GM04503 (cell line): ENCODE measurements at regions not wholly inside any gene's neighbourhood (a gene's known extent, or its start where the extent isn't known, plus 50 kb on each side); places are given as distances from the start of the nearest gene placed in this dataset.

ENCODE experiments used
- DNase-seq: peaks from one replicate; pipeline ENCODE4 v3.0.0-alpha.2; 2012; ENCODE audit warnings: low read depth

DNA sequence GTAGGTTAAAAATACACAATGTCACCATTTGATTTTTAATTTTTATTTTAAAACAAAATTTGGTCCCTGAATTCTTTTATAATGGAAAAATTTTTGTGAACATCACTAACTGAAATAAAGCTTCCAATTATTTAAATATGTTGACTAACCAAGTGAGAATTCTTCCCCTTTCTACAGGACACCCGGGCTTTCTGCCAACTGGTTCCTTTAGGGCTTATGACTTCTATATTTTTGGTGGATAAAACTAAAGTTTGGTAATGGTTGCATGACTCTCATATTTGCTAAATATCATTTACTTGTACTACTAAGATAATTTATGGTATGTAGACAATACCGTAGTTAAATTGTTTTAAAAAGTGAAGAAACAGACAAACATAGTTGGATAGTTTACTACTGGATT is 291.0 kb upstream of the DOK6 start:
- no peak for DNase-seq

DNA sequence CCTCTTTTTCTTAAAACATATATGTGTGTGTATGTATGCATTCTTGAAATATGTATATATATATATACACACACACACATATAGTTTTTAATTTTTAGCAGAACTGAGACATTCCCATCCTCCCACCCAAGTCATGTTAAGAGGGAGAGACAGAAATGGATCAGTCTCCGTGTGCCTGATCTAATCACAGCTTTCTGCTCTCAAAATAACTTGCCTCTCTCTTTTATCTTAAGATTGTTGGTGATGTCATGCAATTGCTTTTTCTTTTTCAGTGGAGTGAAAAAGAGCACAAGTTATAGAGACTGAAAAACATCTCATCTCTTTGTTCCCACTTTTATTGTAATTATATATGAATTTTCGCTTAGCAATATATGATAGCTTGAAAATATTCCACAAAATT is 279.9 kb upstream of the DOK6 start:
- no peak for DNase-seq

DNA sequence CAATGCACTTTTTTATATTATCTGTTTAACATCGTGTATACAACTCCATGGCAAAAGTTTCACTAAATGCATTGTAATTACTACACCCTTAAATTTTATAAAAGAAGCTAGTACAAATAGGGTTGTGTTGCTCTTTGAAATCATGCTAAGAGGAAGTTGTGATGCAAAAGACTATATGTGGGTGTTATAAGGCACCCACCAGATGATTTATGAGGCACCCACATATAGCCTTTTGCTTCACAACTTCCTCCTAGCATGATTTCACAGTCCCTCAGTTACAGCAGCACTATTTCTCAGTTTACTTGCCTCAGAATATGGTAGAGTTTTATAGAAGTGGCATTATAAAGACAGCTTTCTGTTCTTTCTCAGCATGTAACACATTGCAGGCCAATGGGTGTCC is 277.3 kb upstream of the DOK6 start:
- no peak for DNase-seq

DNA sequence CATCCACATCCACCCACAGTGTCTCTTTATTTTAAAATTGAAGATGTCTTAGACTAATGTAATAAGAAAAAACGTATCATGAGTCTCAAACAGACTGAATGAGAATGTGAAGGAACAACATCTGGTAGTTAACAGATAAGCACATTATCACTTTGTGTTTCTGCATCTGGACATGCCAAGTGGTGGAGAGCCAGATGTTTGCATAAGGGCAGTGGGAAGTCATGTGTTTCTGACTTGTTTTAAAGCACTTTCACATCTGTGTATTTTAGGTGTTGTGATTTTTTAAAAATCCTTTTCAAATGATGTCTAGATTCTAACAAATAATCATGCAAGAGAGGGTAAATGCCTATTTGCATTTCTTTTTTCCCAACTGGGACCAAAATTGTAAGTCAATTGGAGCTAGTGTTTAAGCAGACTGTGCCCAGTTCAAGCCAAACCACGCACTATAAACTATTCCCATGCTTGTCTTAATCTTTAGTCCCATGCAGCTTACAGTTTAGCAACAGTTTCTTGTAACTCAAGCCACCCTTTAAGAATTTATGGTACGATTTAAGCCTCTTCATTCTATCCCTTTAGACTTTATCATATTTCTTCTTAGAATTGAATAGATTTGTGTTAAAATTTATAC is 272.7 kb upstream of the DOK6 start:
- no peak for DNase-seq

DNA sequence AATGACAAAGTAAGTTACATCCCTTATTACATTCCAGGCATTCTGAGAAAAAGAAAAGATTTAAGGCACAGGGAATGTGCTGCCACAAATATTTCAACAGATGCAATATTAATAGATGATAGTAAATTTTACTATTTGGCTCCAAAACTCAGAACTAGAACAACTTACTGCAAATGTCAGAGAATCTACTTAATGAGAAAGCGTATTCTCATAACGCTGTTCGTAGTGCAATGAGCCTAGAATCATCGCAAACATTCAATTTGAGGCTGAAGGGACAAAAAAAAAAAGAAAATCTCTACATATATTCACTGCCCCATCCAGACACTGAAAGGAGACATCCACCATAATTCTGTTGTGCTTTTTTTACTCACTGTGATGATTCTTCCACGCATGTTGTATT is 272.1 kb upstream of the DOK6 start:
- DNase-seq = no peak

DNA sequence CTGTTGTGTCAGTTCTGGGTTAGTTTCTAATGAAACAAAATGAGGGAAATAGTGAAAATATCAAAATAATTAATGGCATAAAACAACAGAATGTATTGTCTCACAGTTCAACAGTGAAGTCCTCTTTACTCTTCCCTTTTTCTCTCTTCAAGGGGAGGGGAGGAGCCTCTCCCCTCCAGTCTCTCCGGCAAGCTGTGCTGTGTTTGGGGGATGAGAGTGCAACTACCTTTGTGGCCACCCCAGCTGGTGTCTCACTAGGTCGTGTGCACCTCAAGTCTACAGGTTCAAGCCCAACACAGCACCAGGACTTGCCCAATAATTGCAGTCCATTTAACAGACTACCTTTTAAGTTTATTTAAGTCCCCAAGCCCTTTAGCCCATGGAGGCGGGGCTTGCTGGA is 271.7 kb upstream of the DOK6 start:
- no peak for DNase-seq

DNA sequence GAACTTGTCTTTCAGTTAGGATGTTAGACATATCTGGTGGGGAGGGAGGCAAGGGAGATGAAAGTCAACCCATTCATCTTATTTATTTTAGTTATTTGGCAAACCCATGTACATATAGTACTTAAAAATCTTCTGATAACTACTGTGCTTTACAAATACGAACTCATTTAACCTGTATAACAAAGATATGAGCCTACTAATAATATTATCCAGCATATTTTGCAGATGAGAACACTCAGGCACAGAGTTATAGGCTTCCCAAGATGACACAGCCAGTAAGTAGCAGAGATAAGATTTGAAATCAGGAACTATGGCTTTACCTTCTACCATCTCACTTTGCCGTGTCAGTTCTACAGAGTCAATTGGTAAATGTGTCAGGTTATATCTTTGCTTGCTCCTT is 262.6 kb upstream of the DOK6 start:
- no peak for DNase-seq

DNA sequence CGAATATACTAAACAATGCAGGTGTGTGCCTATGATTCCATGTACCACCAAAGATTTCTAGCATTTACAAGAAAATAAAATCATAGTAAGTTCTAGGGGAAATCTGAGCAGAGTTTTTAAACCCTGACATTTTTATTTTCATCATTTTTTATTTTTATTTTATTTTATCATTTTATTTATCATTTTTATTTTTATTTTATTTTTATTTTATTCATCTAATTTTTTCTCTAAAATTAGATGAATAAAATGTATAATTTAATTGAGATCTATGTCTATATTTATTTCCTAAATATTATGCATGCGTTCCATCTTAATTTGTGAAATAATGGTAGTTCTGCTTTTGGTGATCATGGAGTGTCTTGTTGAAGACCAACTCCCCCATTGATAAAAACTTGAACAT is 257.6 kb upstream of the DOK6 start:
- DNase-seq = no peak

DNA sequence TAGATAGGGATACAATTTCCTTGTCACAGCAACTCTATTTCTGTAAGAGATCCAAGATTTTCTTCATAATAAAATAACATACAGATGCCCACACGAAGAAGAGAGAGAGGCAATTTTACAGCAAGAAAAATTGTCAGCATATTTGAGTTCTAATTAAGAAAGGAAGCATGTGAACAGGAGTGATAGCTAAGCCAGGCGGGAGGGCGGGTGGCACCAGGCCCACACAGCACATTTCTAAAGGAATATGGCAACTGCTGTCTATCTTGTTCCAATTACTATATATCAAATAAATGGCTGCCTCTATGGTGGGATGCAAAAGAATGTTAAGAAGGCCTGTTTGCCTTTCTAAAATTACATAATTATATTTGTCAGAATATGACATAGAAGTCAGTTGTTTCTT is 248.3 kb upstream of the DOK6 start:
- DNase-seq = no peak

DNA sequence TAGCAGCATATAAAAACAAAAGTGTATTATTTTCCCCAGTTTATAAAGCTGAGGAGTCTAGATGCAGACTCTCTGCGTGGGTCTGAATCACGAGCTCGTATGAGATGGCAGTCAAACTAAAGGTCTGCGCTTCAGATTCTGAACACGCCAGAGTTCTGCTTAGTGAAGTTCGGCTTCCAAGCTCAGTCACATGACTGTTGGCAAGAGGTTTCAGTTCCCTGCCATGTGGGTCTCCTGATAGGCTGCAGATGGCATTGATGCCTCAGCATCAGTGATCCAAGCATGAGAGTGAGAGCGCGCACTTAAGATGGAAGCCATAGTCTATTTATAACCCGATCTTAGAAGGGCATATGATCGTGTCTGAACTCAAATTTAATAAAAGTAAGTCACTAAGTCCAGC is 242.8 kb upstream of the DOK6 start:
- DNase-seq = no peak

DNA sequence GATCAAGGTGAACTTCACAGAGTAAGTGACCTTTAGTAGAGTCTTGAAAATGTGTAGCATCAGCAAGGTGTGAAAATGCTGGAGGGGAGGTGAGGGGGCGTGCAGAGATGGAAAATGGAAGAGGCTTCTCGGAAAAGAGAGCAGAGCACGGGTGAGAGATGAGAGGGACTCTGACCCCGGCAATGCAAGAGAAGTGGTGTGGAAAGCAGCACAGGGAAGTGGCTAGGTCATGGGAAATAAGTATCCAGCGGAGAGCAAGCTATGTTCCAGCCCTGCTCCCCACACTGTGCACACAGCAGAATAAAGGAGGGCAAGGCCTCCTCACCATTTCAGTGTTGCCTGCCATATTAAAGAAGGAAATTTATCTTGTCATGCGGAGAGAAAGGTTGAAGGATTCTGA is 241.7 kb upstream of the DOK6 start:
- no peak for DNase-seq

DNA sequence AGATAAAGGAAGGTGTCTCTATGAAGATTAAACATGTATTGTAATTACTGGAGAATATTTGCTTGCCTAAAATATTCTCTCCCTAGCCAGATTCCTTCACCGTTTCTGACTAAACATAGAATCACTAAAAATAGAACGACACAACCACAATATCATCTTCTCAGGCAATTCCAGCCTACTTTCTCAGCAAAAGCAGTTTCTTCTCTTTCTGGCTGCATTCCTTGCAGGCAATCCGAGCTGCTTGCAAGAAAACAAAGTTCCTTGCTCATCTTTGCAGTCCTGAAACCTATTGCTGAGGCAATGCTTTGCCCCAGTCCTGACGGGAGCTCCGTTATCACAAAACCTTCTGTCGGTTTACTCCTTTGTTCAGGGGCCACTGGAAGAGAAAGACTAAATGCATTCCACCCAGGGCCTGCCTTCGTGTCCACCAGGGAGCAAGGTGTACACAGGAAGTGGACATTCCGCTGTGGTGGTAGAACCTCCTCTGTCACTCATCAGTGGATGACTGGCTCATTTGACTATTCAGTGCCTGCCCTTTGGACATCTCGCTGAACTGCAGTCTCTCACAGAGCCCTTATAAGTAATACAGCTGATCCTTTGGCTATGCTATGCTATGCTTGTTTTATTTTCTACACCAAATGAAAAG is 239.2 kb upstream of the DOK6 start:
- peak; percentile 49 for DNase-seq

DNA sequence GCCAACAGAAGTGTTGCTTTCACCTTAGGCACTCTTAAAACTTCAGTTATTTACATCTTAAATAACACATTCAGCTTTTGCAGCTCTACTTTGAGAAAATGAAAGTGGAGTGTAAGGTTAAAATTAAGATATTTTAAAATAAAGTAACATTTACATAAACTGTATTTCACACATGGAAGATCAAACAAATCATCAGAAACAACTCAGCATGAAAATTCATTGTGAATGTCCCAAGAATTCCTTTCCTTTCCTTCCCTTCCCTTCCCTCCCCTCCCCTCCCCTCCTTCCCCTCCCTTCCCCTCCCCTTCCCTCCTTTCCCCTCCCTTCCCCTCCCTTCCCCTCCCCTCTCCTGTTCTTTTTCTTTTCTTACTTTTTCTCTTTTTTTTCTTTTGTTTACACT is 238.0 kb upstream of the DOK6 start:
- DNase-seq = no peak

DNA sequence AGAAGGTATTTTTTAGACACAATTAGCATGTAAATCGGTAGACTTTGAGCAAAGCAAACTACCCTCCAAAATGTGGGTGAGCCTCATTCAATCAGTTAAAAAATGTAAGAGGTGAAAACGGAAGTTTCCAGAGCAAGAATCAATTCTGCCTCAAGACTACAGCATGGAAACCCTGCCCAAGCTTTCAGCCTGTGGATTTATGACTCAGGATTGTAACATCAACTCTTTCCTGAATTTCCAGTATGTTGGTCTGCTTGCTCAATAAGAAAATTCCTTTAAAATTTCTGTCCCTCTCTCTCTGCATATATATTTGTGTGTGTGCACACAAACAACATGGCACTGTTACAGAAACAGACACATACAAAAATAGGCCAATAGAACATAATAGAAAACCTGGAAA is 228.6 kb upstream of the DOK6 start:
- DNase-seq = no peak

DNA sequence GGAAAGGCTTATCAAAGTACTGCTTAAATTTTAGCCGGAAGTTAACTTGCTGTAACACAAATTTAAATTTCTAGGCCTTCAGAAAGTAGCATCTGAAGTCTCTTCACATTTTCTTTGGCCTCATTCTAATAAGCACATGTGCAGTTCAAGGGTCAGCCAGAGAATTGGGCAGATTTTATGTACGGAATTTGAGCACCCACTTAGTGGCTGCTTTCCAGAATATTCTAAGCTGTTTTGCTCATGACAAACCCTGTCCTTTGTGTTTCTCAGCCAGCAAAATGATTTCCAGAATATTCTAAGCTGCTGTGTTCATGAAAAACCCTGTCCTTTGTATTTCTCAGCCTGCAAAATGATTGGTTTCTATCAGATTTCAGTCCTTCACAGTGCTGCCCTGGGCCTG is 225.0 kb upstream of the DOK6 start:
- DNase-seq = no peak

DNA sequence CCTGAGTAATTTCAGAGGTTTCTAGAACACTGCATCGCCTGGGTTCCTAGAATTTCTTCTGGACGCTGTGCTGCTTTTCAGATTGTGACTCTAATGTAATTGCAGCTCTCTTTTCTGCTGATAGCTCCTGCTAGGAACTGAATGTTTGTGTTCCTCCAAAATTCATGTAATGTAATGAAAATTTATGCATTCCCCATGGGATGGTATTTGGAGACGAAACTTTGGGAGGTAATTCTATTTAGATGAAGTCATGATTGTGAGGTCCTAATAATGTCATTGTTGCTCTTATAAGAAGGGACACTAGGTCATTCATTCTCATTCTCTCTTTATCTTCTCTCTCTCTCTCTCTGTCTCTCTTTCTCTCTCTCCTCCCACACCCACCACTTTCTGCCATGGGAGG is 223.9 kb upstream of the DOK6 start:
- no peak for DNase-seq

DNA sequence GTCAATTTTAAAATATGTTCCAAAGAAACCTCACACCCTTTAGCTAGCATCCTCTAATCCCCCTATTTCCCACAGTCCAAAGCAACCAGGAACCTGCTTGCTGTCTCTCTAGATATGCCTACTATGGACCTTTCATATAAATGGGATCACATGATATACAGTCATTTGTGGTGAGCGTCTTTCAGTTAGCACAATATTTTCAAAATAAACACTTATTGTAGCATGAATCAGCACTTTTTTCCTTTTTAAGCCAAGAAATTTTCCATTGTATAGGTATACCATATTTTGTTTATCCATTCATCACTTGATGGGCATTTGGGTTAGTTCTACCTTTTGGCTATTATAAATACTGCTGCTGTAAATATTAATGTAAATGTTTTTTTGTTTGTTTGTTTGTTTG is 223.0 kb upstream of the DOK6 start:
- DNase-seq = no peak

DNA sequence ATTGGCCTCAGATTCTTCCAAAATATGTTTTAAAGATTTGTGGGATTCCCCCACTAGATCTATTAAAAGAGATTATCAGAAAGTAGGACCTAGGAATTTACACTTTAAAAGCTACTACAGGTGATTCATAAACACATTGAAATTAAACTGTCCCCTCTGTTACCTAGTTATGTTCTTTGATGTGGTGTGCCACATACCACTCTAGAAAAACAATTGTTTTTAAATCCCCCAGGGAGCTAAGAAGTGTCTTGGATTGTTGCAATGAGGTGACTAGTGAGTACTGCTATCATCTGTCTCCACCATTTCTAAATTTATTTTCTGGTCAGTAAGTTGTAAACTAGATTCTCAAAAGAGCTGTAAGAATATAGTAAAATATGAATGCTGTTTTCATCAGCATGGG is 214.5 kb upstream of the DOK6 start:
- DNase-seq = no peak

DNA sequence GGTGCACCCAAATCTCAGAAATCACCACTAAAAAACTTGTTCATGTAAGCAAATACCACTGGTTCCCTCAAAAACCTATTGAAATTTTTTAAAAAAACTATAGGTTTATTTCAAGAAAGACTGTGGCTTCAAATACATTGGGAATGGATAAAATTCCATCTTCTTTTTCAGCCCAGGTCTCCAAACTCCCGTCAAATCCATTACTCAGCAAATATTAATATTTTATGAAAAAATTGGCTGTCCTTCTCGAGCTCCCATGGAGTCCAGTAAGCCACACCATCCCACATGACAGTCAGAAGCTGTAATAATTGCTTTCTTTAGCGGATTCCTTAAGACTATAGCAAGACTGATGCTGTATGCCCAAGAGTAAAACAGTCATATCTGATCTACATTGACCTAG is 204.4 kb upstream of the DOK6 start:
- no peak for DNase-seq

DNA sequence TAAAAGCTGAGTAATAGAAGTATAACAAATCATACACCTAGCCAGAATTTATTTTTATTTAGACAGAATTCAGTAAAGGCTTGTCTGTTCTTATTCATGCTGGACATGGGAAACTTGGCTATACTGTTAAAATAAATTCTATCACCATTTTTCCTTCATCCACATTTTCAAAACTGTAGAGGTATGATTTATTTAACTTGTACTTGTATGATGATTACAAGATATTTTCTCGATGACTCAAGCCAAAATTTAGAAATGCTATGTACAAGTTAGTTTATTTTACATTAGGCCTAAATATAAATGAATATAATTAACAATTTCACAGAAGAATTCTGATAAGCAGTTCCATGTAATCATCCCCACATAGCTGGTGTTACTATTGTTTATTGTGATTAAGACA is 194.8 kb upstream of the DOK6 start:
- DNase-seq = no peak

DNA sequence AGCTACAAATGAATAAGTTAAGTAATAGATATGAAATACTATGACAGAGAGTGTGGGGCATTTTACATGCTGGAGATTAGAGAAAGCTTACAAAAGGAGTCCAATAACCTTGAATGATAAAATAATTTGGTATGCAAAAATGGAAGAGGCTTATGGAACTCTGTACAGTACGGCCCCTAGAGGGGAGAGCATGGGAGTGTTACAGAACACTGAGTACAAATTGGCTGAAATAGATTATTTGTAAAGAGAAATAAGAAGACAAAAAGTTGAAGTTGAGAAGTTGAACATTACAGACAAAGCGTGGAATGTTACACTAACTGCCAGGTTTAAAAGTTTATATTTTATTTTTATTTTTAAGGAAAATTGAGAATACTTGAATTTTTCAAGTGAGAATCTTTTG is 192.1 kb upstream of the DOK6 start:
- DNase-seq = no peak

DNA sequence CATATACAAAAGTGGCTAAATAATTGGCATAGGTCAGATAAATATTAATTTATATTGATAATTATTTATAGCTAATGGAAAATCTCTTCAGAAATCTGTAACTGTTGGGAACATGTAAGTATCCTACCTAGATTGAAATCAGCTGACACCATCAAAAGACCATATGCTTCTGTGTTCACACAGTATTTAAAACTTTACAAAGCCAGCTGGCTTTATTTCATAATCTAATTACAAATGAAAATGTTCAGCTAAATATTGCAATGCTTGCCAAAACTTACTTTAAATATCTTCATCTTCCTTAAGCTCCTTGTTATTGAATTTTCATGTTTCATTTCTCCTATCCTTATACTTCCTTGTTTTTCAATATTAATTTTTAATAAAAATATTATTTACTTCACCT is 190.9 kb upstream of the DOK6 start:
- DNase-seq = no peak

DNA sequence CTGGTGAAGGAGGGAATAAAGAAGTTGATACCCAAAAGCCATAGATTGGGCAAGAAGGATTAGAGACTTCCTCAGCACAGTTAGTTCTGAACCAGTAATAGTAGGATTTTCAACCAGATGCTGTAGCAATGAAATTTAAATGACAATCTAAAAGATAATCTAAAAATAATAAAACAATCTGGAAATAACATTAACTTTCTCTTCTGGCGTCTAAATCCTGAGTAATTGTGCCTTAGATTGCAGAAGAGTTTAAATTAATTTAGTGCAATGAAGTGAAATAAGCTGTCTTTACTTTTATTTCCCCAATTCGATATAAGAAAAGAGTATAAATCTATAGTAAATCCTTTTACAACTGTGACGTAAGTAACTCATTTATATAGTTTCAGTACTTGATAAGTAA is 186.8 kb upstream of the DOK6 start:
- DNase-seq = no peak

DNA sequence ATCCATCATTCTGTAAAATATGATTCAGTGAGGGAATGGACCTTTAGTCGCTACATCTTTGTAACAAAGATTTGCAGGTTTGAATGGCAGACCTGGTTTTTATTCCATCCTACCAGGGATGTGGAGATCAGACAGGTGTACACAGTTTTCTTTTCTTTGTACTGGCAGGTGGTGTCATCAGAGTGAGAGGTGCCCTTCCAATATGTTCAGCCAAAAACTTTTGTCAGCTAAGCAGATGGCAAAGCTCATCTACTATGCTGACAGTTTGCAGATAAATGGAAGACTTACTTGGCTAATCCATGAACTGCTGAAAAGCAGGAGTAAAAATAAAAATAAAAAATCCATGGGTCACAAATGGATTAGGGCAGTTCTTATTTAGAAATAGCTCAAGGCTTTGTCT is 185.5 kb upstream of the DOK6 start:
- DNase-seq = no peak

DNA sequence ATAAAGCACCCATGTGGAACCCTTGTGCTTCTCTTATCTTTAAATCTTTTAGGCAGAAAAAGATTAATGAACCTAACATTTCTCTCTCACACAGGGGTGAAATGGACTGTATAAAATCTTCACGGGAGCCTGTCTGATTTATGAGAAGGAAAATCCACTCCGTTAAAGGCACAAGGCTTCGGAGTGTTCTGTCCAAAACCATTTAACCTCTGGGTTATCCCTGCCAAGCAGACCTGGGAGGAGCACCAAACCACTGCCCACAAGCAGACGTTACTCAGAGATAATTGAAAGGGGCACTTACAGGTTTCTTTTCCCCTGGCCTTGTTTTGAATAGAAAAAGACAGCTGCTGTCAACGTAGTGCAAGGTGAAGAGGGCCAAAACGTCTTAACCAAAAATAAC is 184.4 kb upstream of the DOK6 start:
- DNase-seq = no peak
